GM04504 (cell line): ENCODE measurements at regions not wholly inside any gene's neighbourhood (a gene's known extent, or its start where the extent isn't known, plus 50 kb on each side); places are given as distances from the start of the nearest gene placed in this dataset.

Source experiments
- DNase-seq: peaks from one replicate; pipeline ENCODE4 v3.0.0-alpha.2; 2012; ENCODE audit warnings: low read depth

GRCh38 chr19:32241932-32242710, 103.3 kb upstream of the ZNF507 start:
- no peak for DNase-seq

GRCh38 chr19:32246006-32246405, 99.4 kb upstream of the ZNF507 start:
- DNase-seq, result no peak

- no peak for DNase-seq
Observed at GRCh38 chr19:32251634-32252332, 93.6 kb upstream of the ZNF507 start.

GRCh38 chr19:32252333-32252669, 93.1 kb upstream of the ZNF507 start:
- no peak for DNase-seq

GRCh38 chr19:32253683-32254508, 91.5 kb upstream of the ZNF507 start:
- no peak for DNase-seq

- DNase-seq, result no peak
Observed at GRCh38 chr19:32254509-32254890, 90.9 kb upstream of the ZNF507 start.

GRCh38 chr19:32255536-32256295, 89.7 kb upstream of the ZNF507 start:
- no peak for DNase-seq

GRCh38 chr19:32256341-32256975, 89.0 kb upstream of the ZNF507 start:
- no peak for DNase-seq

- no peak for DNase-seq
Observed at GRCh38 chr19:32257326-32258073, 87.9 kb upstream of the ZNF507 start.

GRCh38 chr19:32258167-32258566, 87.2 kb upstream of the ZNF507 start:
- DNase-seq, result no peak

GRCh38 chr19:32264568-32264967, 80.8 kb upstream of the ZNF507 start:
- DNase-seq, result no peak

GRCh38 chr19:32265995-32266394, 79.4 kb upstream of the ZNF507 start:
- no peak for DNase-seq

- no peak for DNase-seq
Observed at GRCh38 chr19:32266460-32266859, 79.0 kb upstream of the ZNF507 start.

GRCh38 chr19:32268381-32268780, 77.0 kb upstream of the ZNF507 start:
- DNase-seq, result no peak

GRCh38 chr19:32269831-32270230, 75.6 kb upstream of the ZNF507 start:
- no peak for DNase-seq

GRCh38 chr19:32273483-32273882, 71.9 kb upstream of the ZNF507 start:
- no peak for DNase-seq

GRCh38 chr19:32287086-32287485, 58.3 kb upstream of the ZNF507 start:
- no peak for DNase-seq

- peak; percentile 42 for DNase-seq
Observed at GRCh38 chr19:32287811-32288227, 57.6 kb upstream of the ZNF507 start.

GRCh38 chr19:32289566-32290210, 55.7 kb upstream of the ZNF507 start:
- no peak for DNase-seq

GRCh38 chr19:32291876-32292275, 53.5 kb upstream of the ZNF507 start:
- DNase-seq, result no peak
